Caco-2 (cell line): ENCODE measurements at regions not wholly inside any gene's neighbourhood (a gene's known extent, or its start where the extent isn't known, plus 50 kb on each side); places are given as distances from the start of the nearest gene placed in this dataset.

Experiments used
- BruUV-seq: library from RNA; stranded (reverse); fragments of 400-500 nt; replicated peaks from 2 replicates; lab custom pipeline; 2021; lab: Mats Ljungman, UMichigan
- CTCF ChIA-PET: fragments of 300-600 bp; sonication (Branson Sonifier 250); formaldehyde crosslinking; loops from one replicate; lab custom pipeline; 2022; ENCODE audit warnings: antibody characterized with exemption; lab: Charles Lee
- POLR2A ChIA-PET: fragments of 300-600 bp; sonication (Branson Sonifier 250); formaldehyde crosslinking; loops from one replicate; lab custom pipeline; 2022; ENCODE audit warnings: antibody characterized with exemption; lab: Charles Lee
- DNase-seq, 2 experiments: peaks; one replicate each; pipeline versions ENCODE4 v3.0.0 to v3.0.0-alpha.2; 2020 to 2022
- H3K27me3 ChIP-seq: replicated peaks from 2 replicates; pipeline ENCODE4 v1.6.0; 2011; ENCODE audit warnings: low read length; ENCODE audit not compliant: control insufficient read depth, insufficient read depth
- H3K36me3 ChIP-seq: 2 replicates; pipeline ENCODE4 v1.5.1; 2011; ENCODE audit warnings: low read length; ENCODE audit not compliant: control insufficient read depth, insufficient read depth
- H3K4me1 ChIP-seq: fragments of 250-450 bp; sonication (Bioruptor Pico); 2 replicates; pipeline ENCODE4 v1.5.1; 2020; ENCODE audit warnings: mild to moderate bottlenecking
- H3K4me3 ChIP-seq: 2 replicates; pipeline ENCODE4 v1.5.1; 2011; ENCODE audit warnings: low read depth, mild to moderate bottlenecking, control low read depth, low read length
- H3K9me3 ChIP-seq: fragments of 250-450 bp; sonication (Bioruptor Pico); 2 replicates; pipeline ENCODE4 v1.5.1; 2020; ENCODE audit warnings: mild to moderate bottlenecking, moderate library complexity
- H3K27ac Mint-ChIP-seq: one replicate; pipeline ENCODE4 v1.8.0; 2022; ENCODE audit warnings: mixed read lengths; ENCODE audit not compliant: unreplicated experiment
- H3K27me3 Mint-ChIP-seq: one replicate; pipeline ENCODE4 v1.8.0; 2022; ENCODE audit warnings: mixed read lengths; ENCODE audit not compliant: insufficient read depth, unreplicated experiment
- H3K36me3 Mint-ChIP-seq: one replicate; pipeline ENCODE4 v1.8.0; 2022; ENCODE audit warnings: mild to moderate bottlenecking, mixed read lengths; ENCODE audit not compliant: insufficient read depth, unreplicated experiment
- H3K4me1 Mint-ChIP-seq: one replicate; pipeline ENCODE4 v1.8.0; 2022; ENCODE audit warnings: low read depth, mixed read lengths; ENCODE audit not compliant: unreplicated experiment
- H3K4me3 Mint-ChIP-seq: one replicate; pipeline ENCODE4 v1.8.0; 2022; ENCODE audit warnings: mild to moderate bottlenecking, moderate library complexity, mixed read lengths; ENCODE audit not compliant: unreplicated experiment
- H3K9me3 Mint-ChIP-seq: one replicate; pipeline ENCODE4 v1.8.0; 2022; ENCODE audit warnings: mixed read lengths; ENCODE audit not compliant: unreplicated experiment
- CTCF ChIP-seq, 2 experiments: fragments of 200-600 bp in 1 of 2; IDR thresholded peaks; 1 replicate in 1 of 2; 2 replicates in 1 of 2; pipeline versions ENCODE4 v1.5.1 to v1.8.0; 2011 to 2022; ENCODE audit warnings: antibody characterized with exemption in 1 of 2, control low read depth in 1 of 2, inconsistent platforms in 1 of 2, low read depth in 1 of 2, low read length in 1 of 2, mild to moderate bottlenecking in 1 of 2, moderate library complexity in 1 of 2; ENCODE audit not compliant: insufficient read depth in 1 of 2, severe bottlenecking in 1 of 2, unreplicated experiment in 1 of 2
- intact Hi-C: fragments of 100-400 bp; cut with micrococcal nuclease; formaldehyde crosslinking; loops from one replicate; pipeline ENCODE4 v1.10.0; 2022; ENCODE audit not compliant: unreplicated experiment

- Histone ChIP-seq H3K27me3 (no peaks in the 10 kb centered on the region), H3K36me3 (no peaks in the 10 kb centered on the region), H3K4me3 (no peak overlapping the region), H3K4me1 (no peaks in the 10 kb centered on the region), H3K9me3 (no peaks in the 10 kb centered on the region)
- no TSS peak for BruUV-seq
- H3K9me3 Mint-ChIP-seq, result no peaks in the 10 kb centered on the region
- ChIA-PET POLR2A (no interaction called here), CTCF (interaction anchor here (0.7 kb wide), 1 partner anchor 54 kb away, joined by 3 read pairs; no protein-coding TSS in a partner anchor)
- no peak overlapping the region for H3K4me3 Mint-ChIP-seq
- DNase-seq, result no peak
- H3K27ac Mint-ChIP-seq, result no peak overlapping the region
- H3K4me1 Mint-ChIP-seq, result no peaks in the 10 kb centered on the region
- no peaks in the 10 kb centered on the region for H3K27me3 Mint-ChIP-seq
- intact Hi-C loops, result no loop called here
- no peaks in the 10 kb centered on the region for H3K36me3 Mint-ChIP-seq
- TF ChIP-seq CTCF (IDR thresholded peaks at IDR 0.05; ENCODE audit: insufficient read depth in 1 of 2, low read depth in 1 of 2, low read length in 1 of 2, severe bottlenecking in 1 of 2, unreplicated experiment in 1 of 2), result no peak
These were observed 474.6 kb downstream of the SLC4A3 start for GRCh38 chr2:220101980-220102379.

- no peaks in the 10 kb centered on the region for H3K27me3 ChIP-seq
- CTCF ChIA-PET, result no interaction called here
- Mint-ChIP-seq H3K4me3 (no peak overlapping the region), H3K9me3 (no peaks in the 10 kb centered on the region), H3K4me1 (no peaks in the 10 kb centered on the region), H3K36me3 (no peaks in the 10 kb centered on the region), H3K27me3 (no peaks in the 10 kb centered on the region), H3K27ac (no peak overlapping the region)
- no peak for DNase-seq
- H3K9me3 ChIP-seq, result no peaks in the 10 kb centered on the region
- no peaks in the 10 kb centered on the region for H3K4me1 ChIP-seq
- intact Hi-C loops, result no loop called here
- TF ChIP-seq CTCF (IDR thresholded peaks at IDR 0.05; ENCODE audit: insufficient read depth in 1 of 2, low read depth in 1 of 2, low read length in 1 of 2, severe bottlenecking in 1 of 2, unreplicated experiment in 1 of 2), result no peak
- POLR2A ChIA-PET, result no interaction called here
- no TSS peak for BruUV-seq
- no peaks in the 10 kb centered on the region for H3K36me3 ChIP-seq
- no peak overlapping the region for H3K4me3 ChIP-seq
These were observed 476.2 kb downstream of the SLC4A3 start for GRCh38 chr2:220103596-220103995.

- TF ChIP-seq CTCF (IDR thresholded peaks at IDR 0.05; ENCODE audit: insufficient read depth in 1 of 2, low read depth in 1 of 2, low read length in 1 of 2, severe bottlenecking in 1 of 2, unreplicated experiment in 1 of 2), result peak in 1 of 2 experiments; percentile 34
- no peaks in the 10 kb centered on the region for H3K4me1 ChIP-seq
- no peaks in the 10 kb centered on the region for H3K9me3 Mint-ChIP-seq
- intact Hi-C loops, result no loop called here
- H3K9me3 ChIP-seq, result no peaks in the 10 kb centered on the region
- no peak overlapping the region for H3K27ac Mint-ChIP-seq
- DNase-seq, result peak; percentile 44 to 46
- H3K27me3 ChIP-seq, result no peaks in the 10 kb centered on the region
- H3K27me3 Mint-ChIP-seq, result no peaks in the 10 kb centered on the region
- no TSS peak for BruUV-seq
- POLR2A ChIA-PET, result no interaction called here
- H3K4me1 Mint-ChIP-seq, result no peaks in the 10 kb centered on the region
- CTCF ChIA-PET, result no interaction called here
- no peak overlapping the region for H3K4me3 ChIP-seq
- H3K4me3 Mint-ChIP-seq, result no peak overlapping the region
- no peaks in the 10 kb centered on the region for H3K36me3 ChIP-seq
- H3K36me3 Mint-ChIP-seq, result no peaks in the 10 kb centered on the region
These were observed 477.5 kb downstream of the SLC4A3 start for GRCh38 chr2:220104871-220105351.
